PC-9 (cell line): ENCODE measurements at regions not wholly inside any gene's neighbourhood (a gene's known extent, or its start where the extent isn't known, plus 50 kb on each side); places are given as distances from the start of the nearest gene placed in this dataset.

ENCODE experiments used
- BruUV-seq: library from RNA; stranded (reverse); fragments of 400-500 nt; replicated peaks from 2 replicates; lab custom pipeline; 2021; lab: Mats Ljungman, UMichigan
- CTCF ChIA-PET: fragments of 300-600 bp; sonication (Branson Sonifier 250); formaldehyde crosslinking; loops from one replicate; lab custom pipeline; 2022; ENCODE audit warnings: antibody characterized with exemption; lab: Charles Lee
- POLR2A ChIA-PET: fragments of 300-600 bp; sonication (Branson Sonifier 250); formaldehyde crosslinking; loops from one replicate; lab custom pipeline; 2022; ENCODE audit warnings: antibody characterized with exemption; ENCODE audit not compliant: unreplicated experiment; lab: Charles Lee
- DNase-seq, 2 experiments: peaks; one replicate each; pipeline versions ENCODE4 v3.0.0 to v3.0.0-alpha.2; 2015 to 2022; ENCODE audit warnings: mixed read lengths in 1 of 2
- H2AFZ ChIP-seq: fragments of 200-600 bp; sonication (generic); 2 replicates; pipeline ENCODE4 v1.8.1; 2017; ENCODE audit warnings: antibody characterized with exemption
- H3F3A ChIP-seq: fragments of 200-600 bp; sonication (generic); 2 replicates; pipeline ENCODE4 v1.8.1; 2017; ENCODE audit warnings: antibody characterized with exemption, mild to moderate bottlenecking, low read depth; ENCODE audit not compliant: insufficient read depth
- H3K27ac ChIP-seq: fragments of 200-600 bp; sonication (generic); 2 replicates; pipeline ENCODE4 v1.6.1; 2016; ENCODE audit warnings: mixed run types
- H3K27me3 ChIP-seq: fragments of 200-600 bp; sonication (generic); 2 replicates; pipeline ENCODE4 v1.6.1; 2016; ENCODE audit warnings: low read depth, mixed run types; ENCODE audit not compliant: insufficient read depth
- H3K36me3 ChIP-seq: fragments of 200-600 bp; sonication (generic); 2 replicates; pipeline ENCODE4 v1.6.1; 2016; ENCODE audit warnings: low read depth, mixed run types
- H3K4me1 ChIP-seq: fragments of 200-600 bp; sonication (generic); replicated peaks from 2 replicates; pipeline ENCODE4 v1.6.1; 2016; ENCODE audit warnings: mixed run types; ENCODE audit not compliant: insufficient read depth
- H3K4me2 ChIP-seq: fragments of 200-600 bp; sonication (generic); 2 replicates; pipeline ENCODE4 v1.6.1; 2017; ENCODE audit warnings: mixed run types
- H3K4me3 ChIP-seq: fragments of 200-600 bp; sonication (generic); 2 replicates; pipeline ENCODE4 v1.6.1; 2016; ENCODE audit warnings: mixed run types
- H3K79me2 ChIP-seq: fragments of 200-600 bp; sonication (generic); 2 replicates; pipeline ENCODE4 v1.6.1; 2017; ENCODE audit warnings: low read depth, mixed run types
- H3K9me2 ChIP-seq: fragments of 200-600 bp; sonication (generic); 2 replicates; pipeline ENCODE4 v1.8.1; 2017; ENCODE audit warnings: mild to moderate bottlenecking; ENCODE audit not compliant: insufficient read depth
- H3K9me3 ChIP-seq: fragments of 200-600 bp; sonication (generic); 2 replicates; pipeline ENCODE4 v1.8.1; 2016; ENCODE audit warnings: low read depth; ENCODE audit not compliant: insufficient read depth
- H4K20me1 ChIP-seq: fragments of 200-600 bp; sonication (generic); 2 replicates; pipeline ENCODE4 v1.8.1; 2017; ENCODE audit not compliant: insufficient read depth
- CTCF ChIP-seq: fragments of 200-600 bp; sonication (generic); conservative IDR thresholded peaks from 2 replicates; pipeline ENCODE4 v1.6.1; 2017; ENCODE audit warnings: mixed run types, antibody characterized with exemption, mild to moderate bottlenecking, moderate library complexity
- EZH2 ChIP-seq: fragments of 200-600 bp; sonication (generic); IDR thresholded peaks from 2 replicates; pipeline ENCODE4 v1.8.0; 2017; ENCODE audit warnings: antibody characterized with exemption, low read depth
- intact Hi-C: fragments of 100-400 bp; cut with micrococcal nuclease; formaldehyde crosslinking; loops from one replicate; pipeline ENCODE4 v1.10.0; 2022; ENCODE audit not compliant: unreplicated experiment

GRCh38 chr11:128260398-128260797 is 327.0 kb downstream of the ETS1 start:
- no peaks in the 10 kb centered on the region for H3K79me2 ChIP-seq
- no peaks in the 10 kb centered on the region for H3K27me3 ChIP-seq
- H3F3A ChIP-seq: no peaks in the 10 kb centered on the region
- ChIA-PET CTCF (no interaction called here), POLR2A (interaction anchor here (0.7 kb wide), 1 partner anchor 20 kb away, joined by 10 read pairs; no protein-coding TSS in a partner anchor)
- H3K9me2 ChIP-seq: no peaks in the 10 kb centered on the region
- no peak overlapping the region for H3K27ac ChIP-seq
- no peak overlapping the region for H3K4me3 ChIP-seq
- H2AFZ ChIP-seq: no peak overlapping the region
- no peak overlapping the region for H3K4me2 ChIP-seq
- no TSS peak for BruUV-seq
- no peaks in the 10 kb centered on the region for H4K20me1 ChIP-seq
- TF ChIP-seq EZH2: no peak
- TF ChIP-seq CTCF: no peak
- H3K9me3 ChIP-seq: no peaks in the 10 kb centered on the region
- no peaks in the 10 kb centered on the region for H3K4me1 ChIP-seq
- no peak for DNase-seq
- intact Hi-C loops: no loop called here
- H3K36me3 ChIP-seq: no peaks in the 10 kb centered on the region

GRCh38 chr11:128259816-128260215 is 327.5 kb downstream of the ETS1 start:
- no TSS peak for BruUV-seq
- POLR2A ChIA-PET: interaction anchor here (0.7 kb wide), 1 partner anchor 19 kb away, joined by 10 read pairs; no protein-coding TSS in a partner anchor
- CTCF ChIA-PET: no interaction called here

GRCh38 chr11:128254941-128255340 is 332.4 kb downstream of the ETS1 start:
- no peak for DNase-seq
- POLR2A ChIA-PET: no interaction called here
- no peak for TF ChIP-seq CTCF
- TF ChIP-seq EZH2: no peak

More at GRCh38 chr11:128259816-128260215, 327.5 kb downstream of the ETS1 start:
- H3K36me3 ChIP-seq: no peaks in the 10 kb centered on the region
- H3K4me3 ChIP-seq: no peak overlapping the region
- DNase-seq: no peak
- no peak overlapping the region for H3K4me2 ChIP-seq
- no peaks in the 10 kb centered on the region for H4K20me1 ChIP-seq
- no peaks in the 10 kb centered on the region for H3K27me3 ChIP-seq
- no peaks in the 10 kb centered on the region for H3K79me2 ChIP-seq
- no peaks in the 10 kb centered on the region for H3K9me3 ChIP-seq
- H3K27ac ChIP-seq: no peak overlapping the region
- H2AFZ ChIP-seq: no peak overlapping the region
- H3F3A ChIP-seq: no peaks in the 10 kb centered on the region
- no peaks in the 10 kb centered on the region; the same call in 1 of the 2 replicates for H3K9me2 ChIP-seq
- TF ChIP-seq EZH2 (no peak), CTCF (no peak)
- H3K4me1 ChIP-seq: no peaks in the 10 kb centered on the region
- intact Hi-C loops: no loop called here

More at GRCh38 chr11:128254941-128255340, 332.4 kb downstream of the ETS1 start:
- Histone ChIP-seq H4K20me1 (no peaks in the 10 kb centered on the region), H3K4me2 (no peak overlapping the region), H3K27me3 (no peaks in the 10 kb centered on the region), H3K4me3 (no peak overlapping the region), H3F3A (no peaks in the 10 kb centered on the region), H3K9me3 (no peaks in the 10 kb centered on the region), H3K9me2 (no peaks in the 10 kb centered on the region; the same call in 1 of the 2 replicates), H3K27ac (no peak overlapping the region), H3K79me2 (no peaks in the 10 kb centered on the region), H3K4me1 (no peaks in the 10 kb centered on the region), H2AFZ (no peak overlapping the region), H3K36me3 (no peaks in the 10 kb centered on the region)
- BruUV-seq: no TSS peak
- intact Hi-C loops: no loop called here
- CTCF ChIA-PET: no interaction called here
